Tibial artery (tissue), 4 donors: ENCODE measurements at regions not wholly inside any gene's neighbourhood (a gene's known extent, or its start where the extent isn't known, plus 50 kb on each side); places are given as distances from the start of the nearest gene placed in this dataset.

Experiments
- DNase-seq, 2 donors: peaks; one replicate each; pipeline ENCODE4 v3.0.0-alpha.2; 2019
- H3K27ac ChIP-seq, 2 donors: fragments of 200-600 bp; sonication (generic) in 1 of 2; 1 replicate in 1 of 2; 2 replicates in 1 of 2; pipeline ENCODE4 v1.5.1; 2018 to 2019; ENCODE audit warnings: mild to moderate bottlenecking in 1 of 2
- H3K27me3 ChIP-seq, 2 donors: fragments of 200-600 bp; sonication (generic) in 1 of 2; one replicate each; pipeline versions ENCODE4 v1.5.1 to v1.6.0; 2016 to 2019
- H3K36me3 ChIP-seq, 3 donors: fragments of 200-600 bp; sonication (generic) in 2 of 3; one replicate each; pipeline ENCODE4 v1.5.1; 2016 to 2019; ENCODE audit warnings: mild to moderate bottlenecking in 2 of 3
- H3K4me1 ChIP-seq, 4 donors: fragments of 200-600 bp; sonication (generic) in 2 of 4; 1 replicate in 3 of 4; 2 replicates in 1 of 4; pipeline ENCODE4 v1.5.1; 2016 to 2019
- H3K4me3 ChIP-seq, 2 donors: fragments of 200-600 bp; sonication (generic) in 1 of 2; 1 replicate in 1 of 2; 2 replicates in 1 of 2; pipeline ENCODE4 v1.5.1; 2018 to 2019; ENCODE audit warnings: mild to moderate bottlenecking in 2 of 2
- H3K9me3 ChIP-seq, 3 donors: fragments of 200-600 bp; sonication (generic) in 1 of 3; one replicate each; pipeline ENCODE4 v1.5.1; 2016 to 2019
- intact Hi-C: fragments of 100-400 bp; cut with DNase I; formaldehyde crosslinking; loops from one replicate; pipeline ENCODE4 v1.15.0; 2023; ENCODE audit warnings: low total_unique reads
- TF ChIP-seq, protein P1 (sequence below), 2 experiments: fragments of 200-600 bp in 1 of 2; fragments of 450-650 bp in 1 of 2; IDR thresholded peaks; one replicate each; pipeline ENCODE4 v1.5.1; 2017 to 2019; ENCODE audit warnings: antibody characterized with exemption in 2 of 2, mild to moderate bottlenecking in 1 of 2, moderate library complexity in 1 of 2

DNA sequence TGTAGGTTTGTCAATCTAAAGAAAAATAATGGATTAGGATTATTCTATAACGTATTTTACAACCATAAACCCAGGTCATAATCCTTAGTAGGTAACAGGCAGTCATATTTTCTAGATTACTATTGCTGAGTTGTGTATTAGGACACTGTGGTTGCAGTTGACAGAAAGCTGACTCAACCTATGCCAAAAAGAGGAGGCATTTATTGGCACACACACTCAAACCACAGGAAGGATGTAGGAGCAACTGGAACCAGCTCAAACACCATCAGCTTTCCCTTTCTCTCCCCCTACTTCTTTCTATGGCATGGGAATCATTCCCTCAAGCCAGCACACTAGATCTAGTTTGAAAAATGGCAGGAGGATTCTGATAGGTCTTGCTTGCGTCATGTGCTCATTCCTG lies 136.4 kb upstream of the FAM9C start:
- Histone ChIP-seq H3K4me3 (no peak overlapping the region), H3K27me3 (no peaks in the 10 kb centered on the region), H3K27ac (no peak overlapping the region), H3K9me3 (peaks cover 0 to 5% (median 0%) of the 10 kb centered on the region in 3 donors), H3K4me1 (no peaks in the 10 kb centered on the region), H3K36me3 (no peaks in the 10 kb centered on the region)
- DNase-seq = no peak
- intact Hi-C loops = no loop called here
- TF ChIP-seq, protein P1, sequence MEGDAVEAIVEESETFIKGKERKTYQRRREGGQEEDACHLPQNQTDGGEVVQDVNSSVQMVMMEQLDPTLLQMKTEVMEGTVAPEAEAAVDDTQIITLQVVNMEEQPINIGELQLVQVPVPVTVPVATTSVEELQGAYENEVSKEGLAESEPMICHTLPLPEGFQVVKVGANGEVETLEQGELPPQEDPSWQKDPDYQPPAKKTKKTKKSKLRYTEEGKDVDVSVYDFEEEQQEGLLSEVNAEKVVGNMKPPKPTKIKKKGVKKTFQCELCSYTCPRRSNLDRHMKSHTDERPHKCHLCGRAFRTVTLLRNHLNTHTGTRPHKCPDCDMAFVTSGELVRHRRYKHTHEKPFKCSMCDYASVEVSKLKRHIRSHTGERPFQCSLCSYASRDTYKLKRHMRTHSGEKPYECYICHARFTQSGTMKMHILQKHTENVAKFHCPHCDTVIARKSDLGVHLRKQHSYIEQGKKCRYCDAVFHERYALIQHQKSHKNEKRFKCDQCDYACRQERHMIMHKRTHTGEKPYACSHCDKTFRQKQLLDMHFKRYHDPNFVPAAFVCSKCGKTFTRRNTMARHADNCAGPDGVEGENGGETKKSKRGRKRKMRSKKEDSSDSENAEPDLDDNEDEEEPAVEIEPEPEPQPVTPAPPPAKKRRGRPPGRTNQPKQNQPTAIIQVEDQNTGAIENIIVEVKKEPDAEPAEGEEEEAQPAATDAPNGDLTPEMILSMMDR (IDR thresholded peaks at IDR 0.05) = no peak

DNA sequence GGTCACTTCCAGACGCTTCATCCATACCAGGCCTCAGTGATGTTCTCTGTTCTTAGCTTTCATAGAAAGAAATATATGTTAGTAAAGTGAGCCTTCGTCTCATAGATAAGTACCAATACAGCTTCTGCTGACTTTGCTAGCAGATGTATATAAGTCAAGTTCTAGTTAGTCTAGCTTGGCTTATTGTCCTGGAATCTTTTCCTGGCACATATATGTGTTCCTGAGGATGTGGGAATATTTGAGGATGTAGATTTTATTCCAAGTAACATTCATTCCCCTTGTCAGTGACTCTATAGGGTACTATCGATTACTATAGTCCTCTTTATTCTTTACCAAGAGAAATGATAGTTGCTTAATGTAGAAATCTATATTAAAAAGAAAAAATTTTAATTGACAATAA lies 135.2 kb upstream of the FAM9C start:
- Histone ChIP-seq H3K27me3 (no peaks in the 10 kb centered on the region), H3K4me1 (no peaks in the 10 kb centered on the region), H3K9me3 (peaks cover 0 to 5% (median 0%) of the 10 kb centered on the region in 3 donors), H3K27ac (no peak overlapping the region), H3K4me3 (no peak overlapping the region), H3K36me3 (no peaks in the 10 kb centered on the region)
- TF ChIP-seq, protein P1 (IDR thresholded peaks at IDR 0.05) = no peak
- intact Hi-C loops = no loop called here
- no peak for DNase-seq

DNA sequence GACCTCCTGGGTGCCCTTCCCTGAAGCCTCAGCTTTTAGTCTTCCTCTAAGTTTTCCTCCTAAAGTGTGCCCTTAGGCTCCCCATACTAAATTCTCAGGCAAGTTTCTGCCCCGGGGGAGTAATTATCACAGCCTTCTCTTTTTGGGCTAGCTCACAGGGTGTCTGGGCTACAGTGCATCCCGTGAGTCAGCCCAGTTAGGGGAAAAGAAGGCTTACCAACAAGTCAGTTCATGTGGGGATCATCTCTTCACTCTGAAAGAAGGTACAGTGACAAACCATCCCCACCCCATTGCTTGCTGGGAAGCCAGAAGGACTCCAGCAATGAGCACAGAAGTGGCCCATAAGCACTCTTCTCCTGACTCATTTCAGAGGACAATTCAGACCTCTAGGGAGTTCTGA lies 134.7 kb upstream of the FAM9C start:
- DNase-seq = no peak
- TF ChIP-seq, protein P1 (IDR thresholded peaks at IDR 0.05) = no peak
- H3K36me3 ChIP-seq = no peaks in the 10 kb centered on the region
- intact Hi-C loops = no loop called here
- H3K4me3 ChIP-seq = no peak overlapping the region
- no peaks in the 10 kb centered on the region for H3K27me3 ChIP-seq
- peaks cover 0 to 5% (median 0%) of the 10 kb centered on the region in 3 donors for H3K9me3 ChIP-seq
- no peak overlapping the region for H3K27ac ChIP-seq
- H3K4me1 ChIP-seq = no peaks in the 10 kb centered on the region

DNA sequence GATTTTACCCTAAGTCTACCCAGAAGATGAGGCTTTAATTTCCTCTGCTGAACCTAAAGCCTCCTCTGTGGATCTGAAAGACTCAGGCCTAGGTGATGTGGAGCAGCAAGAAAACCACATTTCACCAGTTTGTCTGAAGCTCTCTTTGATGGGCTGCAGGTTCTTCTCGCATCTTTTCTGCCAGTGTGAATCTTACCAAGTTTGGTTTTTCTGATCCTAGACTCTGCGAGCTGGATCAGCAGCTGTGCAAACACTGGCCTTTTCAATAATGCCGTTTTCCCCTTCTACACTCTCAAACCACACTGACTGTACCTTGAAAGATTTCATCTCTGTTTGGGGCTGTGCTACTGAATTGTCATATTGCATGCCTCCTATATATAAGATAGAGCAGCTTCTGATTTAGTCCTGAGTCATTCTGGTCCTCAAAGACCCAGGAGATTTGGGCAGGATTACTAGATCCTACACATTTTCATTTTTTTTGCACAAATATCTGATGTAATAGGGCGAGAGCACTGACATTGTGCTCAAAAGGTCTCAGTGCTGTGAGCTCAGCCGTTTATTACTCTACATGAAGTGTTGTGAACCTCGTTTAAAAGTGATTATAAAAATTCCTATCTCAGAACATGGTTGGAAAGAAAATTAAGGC lies 133.6 kb upstream of the FAM9C start:
- no peak for DNase-seq
- Histone ChIP-seq H3K36me3 (no peaks in the 10 kb centered on the region), H3K9me3 (peaks cover 0 to 5% (median 0%) of the 10 kb centered on the region in 3 donors), H3K27ac (no peak overlapping the region), H3K4me3 (no peak overlapping the region), H3K27me3 (no peaks in the 10 kb centered on the region), H3K4me1 (no peaks in the 10 kb centered on the region)
- TF ChIP-seq, protein P1 (IDR thresholded peaks at IDR 0.05) = no peak
- intact Hi-C loops = no loop called here

DNA sequence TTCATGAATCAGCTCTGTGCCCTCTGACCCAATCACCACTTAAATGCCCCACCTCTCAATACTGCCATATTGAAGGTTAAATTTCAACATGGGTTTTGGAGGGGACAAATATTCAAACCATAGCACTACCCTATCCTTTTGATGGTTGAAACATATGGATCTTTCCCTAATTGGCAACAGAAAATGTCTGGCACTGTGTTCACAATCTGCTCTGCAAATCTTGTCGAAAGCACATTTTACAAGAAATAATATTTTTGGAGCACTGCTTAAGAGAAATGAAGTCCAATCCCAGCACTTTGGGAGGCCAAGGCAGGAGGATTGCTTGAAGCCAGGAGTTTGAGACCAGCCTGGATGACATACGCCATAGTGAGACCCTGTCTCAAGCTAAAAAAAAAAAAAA lies 130.6 kb upstream of the FAM9C start:
- DNase-seq = no peak
- Histone ChIP-seq H3K4me3 (no peak overlapping the region), H3K27ac (no peak overlapping the region), H3K4me1 (peaks cover 0 to 9% (median 0%) of the 10 kb centered on the region in 4 donors), H3K9me3 (no peaks in the 10 kb centered on the region), H3K27me3 (no peaks in the 10 kb centered on the region), H3K36me3 (no peaks in the 10 kb centered on the region)
- TF ChIP-seq, protein P1 (IDR thresholded peaks at IDR 0.05) = no peak
- intact Hi-C loops = no loop called here
